WERI-Rb-1 (cell line): ENCODE measurements at regions not wholly inside any gene's neighbourhood (a gene's known extent, or its start where the extent isn't known, plus 50 kb on each side); places are given as distances from the start of the nearest gene placed in this dataset.

Source experiments
- DNase-seq: peaks from one replicate; pipeline ENCODE4 v3.0.0-alpha.2; 2020
- H3K27ac ChIP-seq: fragments of 250-450 bp; sonication (Bioruptor Pico); 2 replicates; pipeline ENCODE4 v1.5.1; 2020; ENCODE audit warnings: mild to moderate bottlenecking, moderate library complexity
- H3K27me3 ChIP-seq: fragments of 250-450 bp; sonication (Bioruptor Pico); 2 replicates; pipeline ENCODE4 v1.5.1; 2021; ENCODE audit warnings: mild to moderate bottlenecking, low read depth, moderate library complexity; ENCODE audit not compliant: insufficient read depth, severe bottlenecking
- H3K36me3 ChIP-seq: fragments of 250-450 bp; sonication (Bioruptor Pico); 2 replicates; pipeline ENCODE4 v1.5.1; 2020; ENCODE audit warnings: mild to moderate bottlenecking, moderate library complexity
- H3K4me3 ChIP-seq: 2 replicates; pipeline ENCODE4 v1.5.1; 2011; ENCODE audit warnings: low read depth, mild to moderate bottlenecking, control low read depth, low read length
- H3K9me3 ChIP-seq: fragments of 250-450 bp; sonication (Bioruptor Pico); 2 replicates; pipeline ENCODE4 v1.5.1; 2021; ENCODE audit warnings: mild to moderate bottlenecking, moderate library complexity; ENCODE audit not compliant: severe bottlenecking
- CTCF ChIP-seq: IDR thresholded peaks from 2 replicates; pipeline ENCODE4 v1.5.1; 2011; ENCODE audit warnings: low read depth, mild to moderate bottlenecking, control low read depth, inconsistent platforms, low read length

- peak; percentile 26; the same call in 1 of the 2 replicates for TF ChIP-seq CTCF
- DNase-seq: no peak
- H3K27me3 ChIP-seq: no peaks in the 10 kb centered on the region
- no peak overlapping the region for H3K27ac ChIP-seq
- H3K9me3 ChIP-seq: no peaks in the 10 kb centered on the region
- H3K36me3 ChIP-seq: no peaks in the 10 kb centered on the region
- no peak overlapping the region for H3K4me3 ChIP-seq
Observed at GRCh38 chr11:71371674-71372069, 76.5 kb downstream of the DHCR7 start.

DNA sequence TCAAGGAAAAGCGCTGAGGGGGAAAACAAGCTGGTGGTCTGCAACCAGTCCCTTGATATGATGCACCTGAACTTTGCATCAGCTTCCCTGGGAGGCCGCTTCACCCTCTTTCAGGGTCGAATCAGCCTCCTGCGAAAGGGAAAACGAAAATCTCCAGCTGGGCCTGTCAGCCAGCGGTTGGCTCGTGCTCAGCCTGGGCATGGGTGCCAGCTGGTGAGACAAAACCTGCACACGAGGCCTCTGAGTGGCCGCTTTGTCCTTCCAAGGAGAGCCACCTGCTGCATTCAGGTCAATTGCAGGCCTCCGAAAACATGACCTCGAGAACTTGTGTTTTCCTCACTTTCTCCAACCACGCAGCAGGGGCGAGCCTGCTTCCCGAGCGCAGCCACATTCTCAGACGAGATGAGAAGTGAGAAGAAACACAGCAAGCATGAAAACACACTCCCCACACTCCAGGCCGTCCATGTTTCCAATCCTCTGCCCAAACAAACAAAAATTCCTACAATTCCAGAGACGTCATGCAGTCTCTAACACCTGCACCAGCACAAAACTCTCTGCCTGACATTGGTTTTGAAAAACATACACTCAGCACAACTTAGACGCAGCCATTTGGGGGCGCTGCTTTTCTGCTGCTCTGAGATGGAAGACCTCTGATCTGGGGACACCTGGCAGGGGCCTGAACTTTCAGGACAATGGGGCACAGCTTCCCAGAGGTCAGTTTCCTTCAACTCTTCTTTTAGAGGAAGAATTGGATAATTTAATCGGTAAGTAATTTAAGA is 77.1 kb downstream of the DHCR7 start:
- H3K27ac ChIP-seq: no peak overlapping the region
- H3K27me3 ChIP-seq: no peaks in the 10 kb centered on the region
- H3K4me3 ChIP-seq: no peak overlapping the region
- no peak for DNase-seq
- H3K9me3 ChIP-seq: no peaks in the 10 kb centered on the region
- peak; percentile 42; the same call in 1 of the 2 replicates for TF ChIP-seq CTCF
- H3K36me3 ChIP-seq: no peaks in the 10 kb centered on the region

GRCh38 chr11:71370020-71370747 is 78.0 kb downstream of the DHCR7 start:
- Histone ChIP-seq H3K9me3 (no peaks in the 10 kb centered on the region), H3K36me3 (no peaks in the 10 kb centered on the region), H3K4me3 (no peak overlapping the region), H3K27me3 (no peaks in the 10 kb centered on the region), H3K27ac (no peak overlapping the region)
- no peak for TF ChIP-seq CTCF
- DNase-seq: no peak

- no peak overlapping the region for H3K4me3 ChIP-seq
- no peaks in the 10 kb centered on the region for H3K27me3 ChIP-seq
- H3K36me3 ChIP-seq: no peaks in the 10 kb centered on the region
- DNase-seq: no peak
- TF ChIP-seq CTCF: no peak
- H3K27ac ChIP-seq: no peak overlapping the region
- no peaks in the 10 kb centered on the region for H3K9me3 ChIP-seq
Observed at GRCh38 chr11:71369411-71369810, 78.8 kb downstream of the DHCR7 start.

GRCh38 chr11:71368966-71369365 is 79.2 kb downstream of the DHCR7 start:
- no peak for TF ChIP-seq CTCF
- Histone ChIP-seq H3K9me3 (no peaks in the 10 kb centered on the region), H3K4me3 (no peak overlapping the region), H3K27ac (no peak overlapping the region), H3K27me3 (no peaks in the 10 kb centered on the region), H3K36me3 (no peaks in the 10 kb centered on the region)
- DNase-seq: no peak
